Hematopoietic multipotent progenitor cell treated with erythropoietin and hydrocortisone succinate and interleukin-3 and kit ligand, for 15 days (in vitro differentiated cells): ENCODE measurements at regions not wholly inside any gene's neighbourhood (a gene's known extent, or its start where the extent isn't known, plus 50 kb on each side); places are given as distances from the start of the nearest gene placed in this dataset.

Experiments used
- DNase-seq: peaks from one replicate; pipeline ENCODE4 v3.0.0-alpha.2; 2015; ENCODE audit warnings: low spot score

GRCh38 chr2:121018136-121019061 is 266.6 kb downstream of the TFCP2L1 start:
- DNase-seq: no peak

DNA sequence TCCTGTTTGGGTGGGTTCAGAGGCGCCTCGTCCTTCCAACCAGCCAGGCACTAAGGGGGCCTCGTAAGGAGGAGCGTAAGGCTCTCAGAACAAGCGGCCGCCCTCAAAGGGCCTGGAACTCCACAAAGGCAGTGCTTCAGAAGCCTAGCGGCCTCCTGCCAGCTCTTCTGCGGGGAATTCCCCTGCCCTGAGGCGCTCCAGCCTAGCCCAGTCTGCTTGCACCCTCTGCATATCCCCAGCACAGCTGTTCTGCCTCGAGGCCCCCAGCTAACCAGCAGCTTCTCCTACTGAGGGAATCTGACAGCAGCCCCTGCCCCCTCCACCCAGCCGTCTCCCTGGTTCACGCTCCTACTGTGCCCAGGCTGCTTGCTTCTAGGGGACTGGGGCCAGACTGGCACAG is 265.9 kb downstream of the TFCP2L1 start:
- no peak for DNase-seq

GRCh38 chr2:121019756-121020155 is 265.2 kb downstream of the TFCP2L1 start:
- no peak for DNase-seq

DNA sequence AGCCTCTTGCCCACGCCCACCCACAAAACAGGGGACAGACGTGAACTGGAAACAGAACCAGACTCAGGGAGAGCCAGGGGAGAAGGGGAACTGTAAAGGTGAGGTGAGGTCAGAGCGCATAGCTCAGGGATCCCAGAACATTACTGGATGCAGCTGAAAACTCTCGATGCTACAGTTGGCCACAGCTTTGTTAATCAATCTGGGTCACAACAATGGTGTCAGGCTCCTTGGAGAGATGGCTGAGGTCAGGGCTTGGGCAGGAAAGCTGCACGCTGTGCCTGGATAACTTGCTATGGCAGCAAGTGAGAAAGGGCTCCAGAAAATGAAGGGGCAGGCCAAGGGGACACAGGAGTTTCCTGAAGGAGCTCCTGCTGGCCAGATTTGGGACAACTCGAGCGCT is 263.3 kb downstream of the TFCP2L1 start:
- DNase-seq: no peak

DNA sequence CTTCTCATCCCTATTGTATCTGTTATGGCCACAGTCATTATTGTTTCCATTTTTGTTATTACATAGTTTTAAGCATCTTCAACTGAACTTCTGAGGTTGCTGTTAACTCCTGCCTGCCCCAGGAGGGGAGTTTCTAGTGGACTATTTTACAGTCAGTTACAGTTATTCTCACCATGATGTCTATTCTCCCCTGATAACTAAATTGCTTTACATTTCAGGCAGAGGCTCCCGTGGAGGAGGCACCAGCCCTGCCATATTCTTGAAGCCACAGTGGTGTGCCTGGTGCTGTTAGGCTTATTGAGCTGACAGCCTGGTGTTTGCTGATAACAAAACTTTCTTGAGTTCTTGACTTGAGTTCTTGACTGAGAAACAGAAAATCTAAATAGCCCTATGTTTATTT is 256.4 kb downstream of the TFCP2L1 start:
- DNase-seq: no peak

DNA sequence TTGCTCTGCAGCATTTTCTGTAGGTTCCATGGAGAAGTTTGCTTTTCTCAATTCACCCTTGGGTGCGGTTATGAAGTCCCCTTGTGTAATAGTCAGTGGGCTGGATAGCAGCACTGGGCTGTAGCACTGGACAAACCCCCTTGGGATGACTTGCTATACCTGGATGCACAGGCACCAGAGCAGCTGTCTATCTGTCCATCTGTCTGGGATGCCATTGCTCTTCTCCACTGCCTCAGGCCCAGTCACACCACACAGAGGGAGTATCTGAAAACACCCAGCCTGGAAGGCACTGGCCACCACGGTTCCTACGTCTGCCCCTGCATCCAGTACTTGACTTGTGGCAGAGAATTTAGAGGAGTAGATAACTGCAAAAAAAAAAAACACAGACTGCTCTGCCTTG is 254.5 kb downstream of the TFCP2L1 start:
- no peak for DNase-seq

- DNase-seq: no peak
Measured at GRCh38 chr2:121031568-121032340, 253.2 kb downstream of the TFCP2L1 start.

DNA sequence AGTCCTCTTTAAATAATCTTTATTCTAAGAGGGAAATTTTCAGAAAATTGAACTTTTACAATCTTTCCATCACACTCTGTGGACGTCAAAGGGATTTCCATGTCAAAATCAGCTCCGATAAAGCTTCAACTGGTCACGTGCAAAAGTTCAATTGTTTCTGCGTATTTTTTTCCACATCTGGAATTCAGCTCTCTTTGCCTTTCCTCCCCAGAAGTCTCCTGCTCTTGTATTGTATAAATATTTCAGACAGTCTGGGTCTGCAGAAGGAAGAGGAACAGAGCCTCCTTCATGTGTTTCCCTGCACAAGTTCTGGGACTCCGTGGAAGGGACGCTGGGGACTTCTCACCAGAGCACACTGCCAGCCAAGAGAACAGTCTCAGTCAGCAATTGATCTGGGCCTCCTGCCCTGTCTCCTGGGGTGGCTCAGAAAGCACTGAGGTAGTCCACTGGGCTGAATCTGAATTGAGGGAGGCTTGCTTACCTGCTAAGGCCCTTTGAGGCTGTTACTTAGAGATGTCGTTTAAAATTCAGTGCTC is 251.5 kb downstream of the TFCP2L1 start:
- DNase-seq: no peak

DNA sequence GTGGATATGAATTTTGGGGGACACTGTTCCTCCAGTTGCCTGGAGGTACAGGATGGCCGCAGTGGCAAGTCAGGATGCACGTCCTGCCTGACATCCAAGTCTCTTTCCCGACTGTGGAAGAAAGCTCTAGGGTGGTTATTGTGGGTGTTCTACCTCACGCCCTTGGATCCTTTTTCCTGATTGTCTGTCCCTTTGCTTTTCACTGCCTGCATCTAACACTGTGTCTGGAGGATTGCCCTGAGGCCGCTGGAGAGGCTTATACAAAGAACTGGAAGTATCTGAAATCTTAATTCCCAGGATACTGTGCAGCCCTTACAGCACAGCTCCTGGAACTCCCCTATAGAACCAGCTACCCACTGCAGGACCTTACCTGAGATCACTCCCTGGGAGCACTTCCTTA is 250.5 kb downstream of the TFCP2L1 start:
- DNase-seq: no peak

DNA sequence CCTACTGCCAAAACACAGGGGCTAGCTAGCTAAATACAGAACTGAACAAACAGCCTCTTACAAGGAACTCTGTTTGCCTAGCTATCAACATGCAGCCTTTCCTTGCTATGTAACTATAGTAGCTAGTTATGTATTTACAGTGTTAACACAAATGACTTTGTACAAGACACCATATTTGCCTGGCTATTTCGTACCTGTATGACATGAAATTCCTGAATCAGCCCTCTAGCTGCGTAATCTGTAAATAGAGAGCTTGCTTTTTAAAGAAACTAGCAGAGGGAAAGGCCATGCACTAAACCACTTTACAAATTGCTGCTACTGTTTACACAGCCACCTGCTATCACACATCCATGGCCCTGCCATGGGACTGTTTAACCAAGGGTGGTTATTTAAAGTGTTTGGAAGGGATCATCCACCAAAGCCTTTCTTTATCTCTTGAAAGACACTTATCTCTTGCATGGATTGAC is 248.7 kb downstream of the TFCP2L1 start:
- no peak for DNase-seq

DNA sequence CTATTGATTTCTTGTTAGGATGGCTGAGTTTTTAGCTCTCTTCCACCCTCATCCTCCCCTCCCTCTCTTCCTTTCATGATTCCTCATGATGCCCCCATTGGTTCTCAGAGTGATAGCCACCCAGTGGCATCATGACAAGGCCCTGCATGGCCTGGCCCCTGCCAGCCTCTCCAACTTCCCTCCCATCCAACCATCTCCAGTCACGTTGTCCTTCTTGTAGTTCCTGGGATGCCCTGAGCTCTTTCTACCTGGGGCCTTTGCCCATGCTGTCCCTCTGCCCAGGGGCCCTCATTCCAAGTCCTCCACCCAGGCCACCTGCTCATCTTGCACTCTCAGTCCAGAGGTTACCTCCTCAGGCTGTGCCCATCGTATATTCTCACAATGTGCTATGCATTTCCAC is 247.5 kb downstream of the TFCP2L1 start:
- no peak for DNase-seq

- no peak for DNase-seq
Measured at GRCh38 chr2:121038031-121038430, 247.0 kb downstream of the TFCP2L1 start.

DNA sequence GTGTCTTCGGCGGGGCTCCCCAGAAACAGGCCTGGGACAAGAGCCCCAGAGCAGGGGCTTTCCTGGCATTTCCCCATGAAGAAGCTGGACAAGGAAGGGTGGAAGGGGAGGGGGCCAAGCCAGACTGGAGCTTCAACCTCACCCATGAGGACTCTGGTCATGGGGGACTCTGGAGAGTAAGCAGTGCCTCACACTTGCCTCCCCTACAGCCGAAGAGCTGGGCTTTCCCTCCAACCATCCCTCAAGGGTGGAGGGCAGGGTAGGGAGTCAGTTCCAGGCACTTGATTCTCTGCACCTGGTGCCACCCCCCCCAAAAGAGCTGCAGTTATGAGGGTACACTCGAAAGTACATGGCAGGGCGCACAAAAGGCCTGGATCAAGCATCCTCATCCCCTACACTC is 246.6 kb downstream of the TFCP2L1 start:
- no peak for DNase-seq

DNA sequence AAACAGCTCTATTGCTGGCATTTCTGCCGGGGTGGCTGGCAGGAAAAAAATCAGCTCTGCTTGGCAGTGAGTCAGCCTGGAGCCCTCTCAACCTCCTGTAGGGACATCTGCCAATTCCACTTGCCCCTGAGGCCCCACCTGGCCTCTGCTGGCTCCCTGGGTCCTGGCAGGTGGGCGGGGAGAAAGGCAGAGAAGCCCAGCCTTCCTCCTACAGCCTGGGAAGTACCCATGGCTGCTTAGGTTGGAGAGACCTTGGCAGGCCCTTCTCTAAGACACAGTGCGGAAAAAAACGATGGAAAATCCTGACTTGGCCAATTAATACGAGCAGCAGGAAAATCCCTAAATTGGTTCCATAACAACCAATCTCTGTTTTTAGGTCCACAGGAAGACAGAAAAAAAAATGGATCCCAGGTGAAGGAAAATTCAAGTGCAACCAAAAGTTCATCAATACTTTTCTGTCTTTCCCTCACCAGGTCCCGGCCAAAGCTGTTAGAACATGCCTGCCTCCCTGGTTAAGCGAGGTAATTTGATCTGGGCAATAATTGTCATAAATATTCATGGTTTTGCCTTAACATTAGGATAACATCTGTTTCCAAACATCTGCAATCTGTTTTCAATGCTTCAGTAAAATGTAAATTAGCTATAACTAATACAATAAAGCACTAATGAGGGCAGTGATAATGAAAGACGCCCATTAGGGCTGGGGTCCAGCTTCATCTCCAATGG is 245.9 kb downstream of the TFCP2L1 start:
- no peak for DNase-seq

DNA sequence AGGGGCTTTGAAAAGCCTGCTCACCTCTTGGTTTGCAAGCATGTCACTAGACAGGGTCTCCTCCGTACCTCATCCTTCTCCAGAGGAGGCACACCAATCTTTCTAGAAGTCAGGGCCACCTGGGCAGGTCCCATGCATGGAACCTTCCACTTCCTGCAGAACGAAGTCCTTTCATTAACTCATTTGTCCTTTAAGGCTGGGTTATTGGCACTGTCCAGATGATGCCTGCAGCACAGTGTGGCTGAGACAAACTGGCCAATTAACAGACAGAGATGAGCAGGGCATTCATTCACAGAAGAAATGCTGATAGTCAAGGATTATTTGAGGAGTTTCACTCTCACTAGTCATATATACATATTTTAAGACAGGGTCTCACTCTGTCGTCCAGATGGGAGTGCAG is 245.3 kb downstream of the TFCP2L1 start:
- no peak for DNase-seq

GRCh38 chr2:121041516-121041915 is 243.5 kb downstream of the TFCP2L1 start:
- no peak for DNase-seq

DNA sequence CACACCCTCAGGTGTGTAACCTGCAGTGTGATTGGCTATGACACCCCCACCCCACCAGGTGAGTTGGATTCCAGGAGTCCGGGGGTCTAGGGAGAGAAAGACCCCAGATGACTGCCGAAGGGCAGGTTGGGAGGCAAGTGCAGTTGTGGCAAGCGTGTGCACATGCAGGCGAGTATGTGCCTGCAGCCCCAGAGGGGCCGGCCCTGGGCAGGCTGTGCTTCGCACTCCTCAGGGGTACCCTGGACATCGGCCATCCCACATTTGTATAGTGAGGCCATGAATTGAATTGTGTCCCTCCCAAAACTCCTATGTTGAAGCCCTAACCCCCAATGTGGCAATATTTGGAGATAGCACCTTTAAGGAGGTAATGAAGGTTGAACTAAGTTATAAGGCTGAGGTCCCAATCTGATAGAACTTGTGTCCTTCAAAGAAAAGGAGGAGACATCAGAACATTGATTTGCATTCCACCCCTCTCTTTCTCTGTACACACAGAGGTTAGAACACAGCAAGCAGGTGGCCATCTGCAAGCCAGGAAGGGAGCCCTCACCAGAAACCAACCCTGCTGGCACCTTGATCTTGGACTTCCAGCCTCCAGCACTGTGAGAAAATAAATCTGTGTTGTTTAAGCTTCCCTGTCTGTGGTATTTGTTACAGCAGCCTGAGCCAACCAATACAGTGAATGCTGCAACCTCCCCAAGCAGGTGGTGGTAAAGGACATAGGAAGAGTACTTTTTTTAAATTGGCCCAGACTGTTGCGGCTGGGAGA is 241.8 kb downstream of the TFCP2L1 start:
- DNase-seq: no peak

- DNase-seq: no peak
Measured at GRCh38 chr2:121043827-121044222, 241.2 kb downstream of the TFCP2L1 start.

DNA sequence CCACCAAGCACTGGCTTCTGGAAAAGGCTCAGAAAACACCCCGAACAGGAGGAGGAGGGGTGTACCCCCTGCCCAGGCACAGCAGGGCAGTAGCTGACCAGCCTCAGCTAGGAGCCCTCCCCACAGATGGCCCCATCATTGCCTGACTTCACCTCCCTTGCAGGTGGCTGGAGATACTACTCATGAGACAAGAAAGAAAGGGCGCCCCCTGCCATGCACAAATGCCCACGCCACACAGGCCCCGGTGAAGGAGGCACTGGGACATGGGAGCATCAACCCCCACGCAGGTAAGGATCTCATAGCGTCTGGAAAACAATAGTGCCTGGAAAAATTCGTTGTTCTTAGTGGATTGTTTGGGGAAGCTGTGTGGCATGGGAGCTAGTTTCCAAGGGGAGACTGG is 240.6 kb downstream of the TFCP2L1 start:
- DNase-seq: no peak

GRCh38 chr2:121045245-121045644 is 239.8 kb downstream of the TFCP2L1 start:
- no peak for DNase-seq

GRCh38 chr2:121046335-121046734 is 238.7 kb downstream of the TFCP2L1 start:
- DNase-seq: no peak
